ENCODE measurements at regions not wholly inside any gene's neighbourhood (a gene's known extent, or its start where the extent isn't known, plus 50 kb on each side); places are given as distances from the start of the nearest gene placed in this dataset.
"Not testable (repeated sequence)": the region's sequence is repeated elsewhere in the genome, so short reads cannot be mapped to it uniquely, and the experiment has no call there.

DNA sequence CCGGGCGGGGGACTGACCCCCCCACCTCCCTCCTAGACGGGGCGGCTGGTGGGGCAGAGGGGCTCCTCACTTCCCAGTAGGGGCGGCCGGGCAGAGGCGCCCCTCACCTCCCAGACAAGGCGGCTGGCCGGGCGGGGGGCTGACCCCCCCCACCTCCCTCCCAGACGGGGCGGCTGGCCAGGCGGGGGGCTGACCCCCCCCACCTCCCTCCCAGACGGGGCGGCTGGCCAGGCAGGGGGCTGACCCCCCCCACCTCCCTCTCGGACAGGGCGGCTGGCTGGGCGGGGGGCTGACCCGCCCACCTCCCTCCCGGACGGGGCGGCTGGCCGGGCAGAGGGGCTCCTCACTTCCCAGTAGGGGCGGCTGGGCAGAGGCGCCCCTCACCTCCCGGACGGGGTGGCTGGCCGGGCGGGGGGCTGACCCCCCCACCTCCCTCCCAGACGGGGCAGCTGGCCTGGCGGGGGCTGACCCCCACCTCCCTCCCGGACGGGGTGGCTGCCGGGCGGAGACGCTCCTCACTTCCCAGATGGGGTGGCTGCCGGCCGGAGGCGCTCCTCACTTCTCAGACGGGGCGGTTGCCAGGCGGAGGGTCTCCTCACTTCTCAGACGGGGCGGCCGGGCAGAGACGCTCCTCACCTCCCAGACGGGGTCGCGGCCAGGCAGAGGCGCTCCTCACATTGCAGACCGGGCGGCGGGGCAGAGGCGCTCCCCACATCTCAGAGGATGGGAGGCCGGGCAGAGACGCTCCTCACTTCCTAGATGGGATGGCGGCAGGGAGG lies 71.4 kb upstream of the LRPPRC start:
- TF ChIP-seq, protein P1, sequence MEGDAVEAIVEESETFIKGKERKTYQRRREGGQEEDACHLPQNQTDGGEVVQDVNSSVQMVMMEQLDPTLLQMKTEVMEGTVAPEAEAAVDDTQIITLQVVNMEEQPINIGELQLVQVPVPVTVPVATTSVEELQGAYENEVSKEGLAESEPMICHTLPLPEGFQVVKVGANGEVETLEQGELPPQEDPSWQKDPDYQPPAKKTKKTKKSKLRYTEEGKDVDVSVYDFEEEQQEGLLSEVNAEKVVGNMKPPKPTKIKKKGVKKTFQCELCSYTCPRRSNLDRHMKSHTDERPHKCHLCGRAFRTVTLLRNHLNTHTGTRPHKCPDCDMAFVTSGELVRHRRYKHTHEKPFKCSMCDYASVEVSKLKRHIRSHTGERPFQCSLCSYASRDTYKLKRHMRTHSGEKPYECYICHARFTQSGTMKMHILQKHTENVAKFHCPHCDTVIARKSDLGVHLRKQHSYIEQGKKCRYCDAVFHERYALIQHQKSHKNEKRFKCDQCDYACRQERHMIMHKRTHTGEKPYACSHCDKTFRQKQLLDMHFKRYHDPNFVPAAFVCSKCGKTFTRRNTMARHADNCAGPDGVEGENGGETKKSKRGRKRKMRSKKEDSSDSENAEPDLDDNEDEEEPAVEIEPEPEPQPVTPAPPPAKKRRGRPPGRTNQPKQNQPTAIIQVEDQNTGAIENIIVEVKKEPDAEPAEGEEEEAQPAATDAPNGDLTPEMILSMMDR (IDR thresholded peaks at IDR 0.05; ENCODE audit: extremely low read depth in 1 of 2, insufficient read depth in 1 of 2, low read depth in 1 of 2, low read length in 2 of 2), result not testable (repeated sequence)
- TF ChIP-seq POLR2A (IDR thresholded peaks at IDR 0.05; ENCODE audit: low read depth, low read length); EZH2 (IDR thresholded peaks at IDR 0.05; ENCODE audit: borderline replicate concordance, low read depth, low read length, severe bottlenecking); FOS (IDR thresholded peaks at IDR 0.05; ENCODE audit: borderline replicate concordance, insufficient read depth, low read length): not testable (repeated sequence)
- TF ChIP-seq, protein P2, sequence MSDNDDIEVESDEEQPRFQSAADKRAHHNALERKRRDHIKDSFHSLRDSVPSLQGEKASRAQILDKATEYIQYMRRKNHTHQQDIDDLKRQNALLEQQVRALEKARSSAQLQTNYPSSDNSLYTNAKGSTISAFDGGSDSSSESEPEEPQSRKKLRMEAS (IDR thresholded peaks at IDR 0.05; ENCODE audit: insufficient read depth, insufficient read length), result not testable (repeated sequence)
